ENCODE measurements at regions not wholly inside any gene's neighbourhood (a gene's known extent, or its start where the extent isn't known, plus 50 kb on each side); places are given as distances from the start of the nearest gene placed in this dataset.

GRCh38 chr14:57018065-57018464 lies 207.8 kb upstream of the OTX2 start:
- H2BK5ac ChIP-seq (ENCODE audit: low read length), result no peak overlapping the region
- no peaks in the 10 kb centered on the region for H3K9me3 ChIP-seq (replicated peaks in 1 of 2; ENCODE audit: control insufficient read depth in 2 of 2, insufficient read depth in 1 of 2, low read depth in 1 of 2, low read length in 2 of 2)

DNA sequence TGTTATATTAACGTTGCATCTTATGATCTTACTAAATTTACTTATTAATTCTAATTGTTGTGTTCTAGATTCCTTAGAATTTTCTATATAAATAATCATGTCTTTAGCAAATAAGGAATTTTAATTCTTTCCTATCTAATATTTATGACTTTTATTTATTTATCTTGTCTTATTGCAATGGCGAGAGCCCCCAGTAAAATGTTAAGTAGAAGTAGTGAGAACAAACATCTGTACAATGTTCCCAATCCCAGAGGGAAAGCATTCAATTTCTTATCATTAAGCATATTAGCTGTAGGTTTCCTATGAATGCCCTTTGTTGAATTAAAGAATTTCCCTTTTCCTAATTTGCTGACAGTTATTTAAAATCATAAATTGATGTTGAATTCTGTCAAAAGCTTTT lies 203.7 kb upstream of the OTX2 start:
- H3K18ac ChIP-seq (ENCODE audit: low read length), result no peak overlapping the region
- no peaks in the 10 kb centered on the region for H3K79me1 ChIP-seq (ENCODE audit: low read depth, low read length)
- no peak overlapping the region for H3K4me2 ChIP-seq (ENCODE audit: insufficient read depth, low read length, poor library complexity, severe bottlenecking)
- no peaks in the 10 kb centered on the region for H3K27me3 ChIP-seq (ENCODE audit: control insufficient read depth in 3 of 3, insufficient read depth in 3 of 3, low read depth in 1 of 3, low read length in 3 of 3)
- DNase-seq (ENCODE audit: low spot score), result no peak
- H3K27ac ChIP-seq (replicated peaks; ENCODE audit: low read length), result no peak overlapping the region
- H2BK5ac ChIP-seq (ENCODE audit: low read length), result no peak overlapping the region
- H4K8ac ChIP-seq (ENCODE audit: low read depth, low read length), result no peak overlapping the region
- peaks cover 0 to 2% of the 10 kb centered on the region in 2 donors for H3K9me3 ChIP-seq (replicated peaks in 1 of 2; ENCODE audit: control insufficient read depth in 2 of 2, insufficient read depth in 1 of 2, low read depth in 1 of 2, low read length in 2 of 2)
- no peak overlapping the region for H2AFZ ChIP-seq (ENCODE audit: low read length)
- H3K23ac ChIP-seq (ENCODE audit: low read depth, low read length, poor library complexity), result no peak overlapping the region
- no CpG with 5 or more reads among the region's 2 CpGs for WGBS, 2 donors (ENCODE audit: extremely low coverage in 2 of 2, insufficient read length in 2 of 2, insufficient replicate concordance in 1 of 2)
- no peak overlapping the region for H2BK15ac ChIP-seq (ENCODE audit: low read length)
- H4K91ac ChIP-seq (ENCODE audit: low read depth, low read length, poor library complexity), result no peak overlapping the region
- no peak overlapping the region for H2BK12ac ChIP-seq (ENCODE audit: low read length)
- H2BK120ac ChIP-seq (ENCODE audit: low read depth, low read length), result no peak overlapping the region
- H3K9ac ChIP-seq (ENCODE audit: low read depth, low read length, poor library complexity), result no peak overlapping the region
- H3K4me3 ChIP-seq (ENCODE audit: low read length in 2 of 2), result no peak overlapping the region
- H3K4me1 ChIP-seq (ENCODE audit: control insufficient read depth in 2 of 2, insufficient read depth in 1 of 2, low read depth in 1 of 2, low read length in 2 of 2), result peaks cover 0 to 2% of the 10 kb centered on the region in 2 donors
- H2AK5ac ChIP-seq (ENCODE audit: low read depth, low read length), result no peak overlapping the region
- H3K4ac ChIP-seq (ENCODE audit: low read length), result no peak overlapping the region
- H3K36me3 ChIP-seq (replicated peaks in 1 of 2; ENCODE audit: control insufficient read depth in 2 of 2, insufficient read depth in 2 of 2, low read length in 2 of 2), result no peaks in the 10 kb centered on the region
- H3K14ac ChIP-seq (ENCODE audit: low read length), result no peak overlapping the region

More at GRCh38 chr14:57018065-57018464, 207.8 kb upstream of the OTX2 start:
- Histone ChIP-seq H3K79me1 (ENCODE audit: low read depth, low read length) (no peaks in the 10 kb centered on the region), H3K36me3 (replicated peaks in 1 of 2; ENCODE audit: control insufficient read depth in 2 of 2, insufficient read depth in 2 of 2, low read length in 2 of 2) (no peaks in the 10 kb centered on the region), H2AK5ac (ENCODE audit: low read depth, low read length) (no peak overlapping the region), H3K4me3 (ENCODE audit: low read length in 2 of 2) (no peak overlapping the region), H3K4me1 (ENCODE audit: control insufficient read depth in 2 of 2, insufficient read depth in 1 of 2, low read depth in 1 of 2, low read length in 2 of 2) (no peaks in the 10 kb centered on the region), H2BK15ac (ENCODE audit: low read length) (no peak overlapping the region), H3K27me3 (ENCODE audit: control insufficient read depth in 3 of 3, insufficient read depth in 3 of 3, low read depth in 1 of 3, low read length in 3 of 3) (no peaks in the 10 kb centered on the region), H2BK12ac (ENCODE audit: low read length) (no peak overlapping the region), H4K8ac (ENCODE audit: low read depth, low read length) (no peak overlapping the region), H4K91ac (ENCODE audit: low read depth, low read length, poor library complexity) (no peak overlapping the region), H2AFZ (ENCODE audit: low read length) (no peak overlapping the region), H3K4me2 (ENCODE audit: insufficient read depth, low read length, poor library complexity, severe bottlenecking) (no peak overlapping the region), H3K4ac (ENCODE audit: low read length) (no peak overlapping the region), H3K14ac (ENCODE audit: low read length) (no peak overlapping the region), H3K27ac (replicated peaks; ENCODE audit: low read length) (no peak overlapping the region), H3K18ac (ENCODE audit: low read length) (no peak overlapping the region), H2BK120ac (ENCODE audit: low read depth, low read length) (no peak overlapping the region), H3K23ac (ENCODE audit: low read depth, low read length, poor library complexity) (no peak overlapping the region), H3K9ac (ENCODE audit: low read depth, low read length, poor library complexity) (no peak overlapping the region)
- WGBS, 2 donors (ENCODE audit: extremely low coverage in 2 of 2, insufficient read length in 2 of 2, insufficient replicate concordance in 1 of 2), result no CpG with 5 or more reads among the region's 1 CpG
- DNase-seq (ENCODE audit: low spot score), result no peak

GRCh38 chr14:57009585-57010515 lies 199.6 kb upstream of the OTX2 start:
- no peak overlapping the region for H3K18ac ChIP-seq (ENCODE audit: low read length)
- DNase-seq (ENCODE audit: low spot score), result no peak
- H3K4ac ChIP-seq (ENCODE audit: low read length), result no peak overlapping the region
- peaks cover 0 to 7% of the 10 kb centered on the region in 2 donors for H3K4me1 ChIP-seq (ENCODE audit: control insufficient read depth in 2 of 2, insufficient read depth in 1 of 2, low read depth in 1 of 2, low read length in 2 of 2)
- no peak overlapping the region for H2AFZ ChIP-seq (ENCODE audit: low read length)
- WGBS, 2 donors (ENCODE audit: extremely low coverage in 2 of 2, insufficient read length in 2 of 2, insufficient replicate concordance in 1 of 2), result no CpG with 5 or more reads among the region's 9 CpGs
- H4K8ac ChIP-seq (ENCODE audit: low read depth, low read length), result no peak overlapping the region
- no peak overlapping the region for H2BK15ac ChIP-seq (ENCODE audit: low read length)
- H2AK5ac ChIP-seq (ENCODE audit: low read depth, low read length), result no peak overlapping the region
- no peak overlapping the region for H4K91ac ChIP-seq (ENCODE audit: low read depth, low read length, poor library complexity)
- no peaks in the 10 kb centered on the region for H3K79me1 ChIP-seq (ENCODE audit: low read depth, low read length)
- no peak overlapping the region for H2BK12ac ChIP-seq (ENCODE audit: low read length)
- no peak overlapping the region for H3K23ac ChIP-seq (ENCODE audit: low read depth, low read length, poor library complexity)
- H3K27me3 ChIP-seq (ENCODE audit: control insufficient read depth in 3 of 3, insufficient read depth in 3 of 3, low read depth in 1 of 3, low read length in 3 of 3), result no peaks in the 10 kb centered on the region
- H3K9me3 ChIP-seq (replicated peaks in 1 of 2; ENCODE audit: control insufficient read depth in 2 of 2, insufficient read depth in 1 of 2, low read depth in 1 of 2, low read length in 2 of 2), result peaks cover 0 to 2% of the 10 kb centered on the region in 2 donors
- no peak overlapping the region for H2BK120ac ChIP-seq (ENCODE audit: low read depth, low read length)
- H3K27ac ChIP-seq (replicated peaks; ENCODE audit: low read length), result no peak overlapping the region
- no peak overlapping the region for H3K9ac ChIP-seq (ENCODE audit: low read depth, low read length, poor library complexity)
- no peak overlapping the region for H3K4me2 ChIP-seq (ENCODE audit: insufficient read depth, low read length, poor library complexity, severe bottlenecking)
- no peaks in the 10 kb centered on the region for H3K36me3 ChIP-seq (replicated peaks in 1 of 2; ENCODE audit: control insufficient read depth in 2 of 2, insufficient read depth in 2 of 2, low read length in 2 of 2)
- no peak overlapping the region for H3K14ac ChIP-seq (ENCODE audit: low read length)
- no peak overlapping the region for H2BK5ac ChIP-seq (ENCODE audit: low read length)
- no peak overlapping the region for H3K4me3 ChIP-seq (ENCODE audit: low read length in 2 of 2)

GRCh38 chr14:57008534-57008933 lies 198.3 kb upstream of the OTX2 start:
- peaks cover 0 to 7% of the 10 kb centered on the region in 2 donors for H3K4me1 ChIP-seq (ENCODE audit: control insufficient read depth in 2 of 2, insufficient read depth in 1 of 2, low read depth in 1 of 2, low read length in 2 of 2)
- no peaks in the 10 kb centered on the region for H3K79me1 ChIP-seq (ENCODE audit: low read depth, low read length)
- H3K36me3 ChIP-seq (replicated peaks in 1 of 2; ENCODE audit: control insufficient read depth in 2 of 2, insufficient read depth in 2 of 2, low read length in 2 of 2), result no peaks in the 10 kb centered on the region
- no peak overlapping the region for H2BK120ac ChIP-seq (ENCODE audit: low read depth, low read length)
- no peak overlapping the region for H3K27ac ChIP-seq (replicated peaks; ENCODE audit: low read length)
- H3K14ac ChIP-seq (ENCODE audit: low read length), result no peak overlapping the region
- no peak overlapping the region for H3K9ac ChIP-seq (ENCODE audit: low read depth, low read length, poor library complexity)
- no peak overlapping the region for H2BK12ac ChIP-seq (ENCODE audit: low read length)
- peaks cover 0 to 2% of the 10 kb centered on the region in 2 donors for H3K9me3 ChIP-seq (replicated peaks in 1 of 2; ENCODE audit: control insufficient read depth in 2 of 2, insufficient read depth in 1 of 2, low read depth in 1 of 2, low read length in 2 of 2)
- H3K4ac ChIP-seq (ENCODE audit: low read length), result no peak overlapping the region
- H4K8ac ChIP-seq (ENCODE audit: low read depth, low read length), result no peak overlapping the region
- H3K27me3 ChIP-seq (ENCODE audit: control insufficient read depth in 3 of 3, insufficient read depth in 3 of 3, low read depth in 1 of 3, low read length in 3 of 3), result no peaks in the 10 kb centered on the region
- no CpG with 5 or more reads among the region's 3 CpGs for WGBS, 2 donors (ENCODE audit: extremely low coverage in 2 of 2, insufficient read length in 2 of 2, insufficient replicate concordance in 1 of 2)
- H2BK15ac ChIP-seq (ENCODE audit: low read length), result no peak overlapping the region
- H3K4me3 ChIP-seq (ENCODE audit: low read length in 2 of 2), result no peak overlapping the region
- DNase-seq (ENCODE audit: low spot score), result no peak
- no peak overlapping the region for H3K23ac ChIP-seq (ENCODE audit: low read depth, low read length, poor library complexity)
- no peak overlapping the region for H3K18ac ChIP-seq (ENCODE audit: low read length)
- H2AK5ac ChIP-seq (ENCODE audit: low read depth, low read length), result no peak overlapping the region
- no peak overlapping the region for H4K91ac ChIP-seq (ENCODE audit: low read depth, low read length, poor library complexity)
- no peak overlapping the region for H3K4me2 ChIP-seq (ENCODE audit: insufficient read depth, low read length, poor library complexity, severe bottlenecking)
- no peak overlapping the region for H2AFZ ChIP-seq (ENCODE audit: low read length)
- H2BK5ac ChIP-seq (ENCODE audit: low read length), result no peak overlapping the region
